HG03139 (cell line): ENCODE measurements at regions not wholly inside any gene's neighbourhood (a gene's known extent, or its start where the extent isn't known, plus 50 kb on each side); places are given as distances from the start of the nearest gene placed in this dataset.

Experiments used
- ATAC-seq: cut with Tn5 transposase; IDR thresholded peaks from one replicate; pipeline ENCODE4 v1.9.1; 2021; ENCODE audit not compliant: unreplicated experiment

DNA sequence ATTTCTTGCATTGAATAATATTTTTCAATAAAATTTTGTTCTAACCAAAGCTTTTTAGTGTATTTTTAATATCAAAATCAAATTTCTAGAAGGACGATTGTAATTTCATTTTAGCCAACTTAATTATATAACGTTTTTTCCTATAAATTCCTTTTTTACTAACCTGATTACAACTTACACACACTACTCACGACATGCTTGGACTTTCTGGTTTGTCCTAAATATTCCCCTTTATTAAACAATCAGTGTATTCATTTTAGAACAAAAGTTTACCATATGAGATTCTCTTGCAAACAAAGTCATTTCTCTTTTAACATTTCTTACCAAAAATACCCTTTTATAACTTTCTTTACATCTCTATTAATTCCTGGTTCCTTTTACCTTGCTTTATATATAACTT lies 173.7 kb downstream of the PWWP3B start:
- ATAC-seq: no peak

DNA sequence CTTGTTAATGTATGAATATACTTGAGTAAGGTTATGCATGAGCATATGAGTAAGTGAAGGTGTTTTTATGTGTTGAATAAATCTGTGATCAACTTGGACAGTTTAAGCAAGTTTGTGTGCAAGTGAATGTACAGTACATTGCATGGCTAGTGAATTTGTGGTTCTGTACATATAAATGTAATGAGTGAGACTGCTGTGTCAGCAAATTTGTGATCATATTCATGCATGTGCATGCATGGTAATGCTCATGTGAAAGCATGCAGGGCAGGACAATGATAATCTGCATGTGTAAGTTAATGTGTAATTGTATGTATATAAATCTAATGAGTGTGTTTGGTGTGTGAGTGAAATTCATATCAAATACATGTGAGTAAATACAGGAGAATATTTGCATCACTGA lies 188.5 kb downstream of the PWWP3B start:
- no peak for ATAC-seq

DNA sequence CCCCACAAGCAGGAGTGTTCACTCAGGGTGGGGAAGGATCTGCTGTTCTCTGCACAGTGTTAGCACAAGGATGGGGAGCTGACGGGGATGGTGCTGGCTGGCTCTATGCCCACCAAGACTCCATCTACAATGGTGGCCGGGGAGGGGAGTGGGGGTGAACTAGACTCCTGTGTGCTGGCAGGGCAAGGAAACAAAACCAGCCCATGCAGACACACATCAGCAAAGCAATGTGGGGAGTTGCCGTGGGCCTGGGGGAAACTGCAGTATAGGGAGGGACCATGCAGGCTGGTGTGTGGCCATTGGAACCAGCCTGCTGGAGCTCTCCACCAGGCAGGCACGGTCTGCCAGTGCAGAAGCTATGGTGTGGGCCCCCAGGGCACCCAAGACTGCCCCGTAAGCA lies 195.1 kb downstream of the PWWP3B start:
- no peak for ATAC-seq

DNA sequence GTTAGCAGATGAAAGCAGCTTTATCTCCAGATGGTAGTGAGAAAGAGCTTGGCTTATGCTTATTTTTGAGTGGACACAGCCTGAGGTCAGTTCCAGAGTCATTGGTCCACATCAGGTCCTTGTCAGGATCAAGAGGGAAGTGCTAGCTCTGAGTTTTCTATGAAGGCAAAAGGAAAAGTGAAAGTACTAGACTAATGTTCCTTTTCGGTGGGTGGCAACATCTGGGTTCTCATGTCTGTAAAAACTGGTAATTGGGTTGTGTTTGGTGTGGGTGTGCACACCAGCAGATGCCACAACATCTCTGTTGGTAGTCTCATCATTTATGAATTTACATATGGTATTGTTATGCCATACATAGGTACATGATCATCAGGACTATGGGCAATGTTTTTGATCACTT lies 210.5 kb downstream of the PWWP3B start:
- no peak for ATAC-seq

DNA sequence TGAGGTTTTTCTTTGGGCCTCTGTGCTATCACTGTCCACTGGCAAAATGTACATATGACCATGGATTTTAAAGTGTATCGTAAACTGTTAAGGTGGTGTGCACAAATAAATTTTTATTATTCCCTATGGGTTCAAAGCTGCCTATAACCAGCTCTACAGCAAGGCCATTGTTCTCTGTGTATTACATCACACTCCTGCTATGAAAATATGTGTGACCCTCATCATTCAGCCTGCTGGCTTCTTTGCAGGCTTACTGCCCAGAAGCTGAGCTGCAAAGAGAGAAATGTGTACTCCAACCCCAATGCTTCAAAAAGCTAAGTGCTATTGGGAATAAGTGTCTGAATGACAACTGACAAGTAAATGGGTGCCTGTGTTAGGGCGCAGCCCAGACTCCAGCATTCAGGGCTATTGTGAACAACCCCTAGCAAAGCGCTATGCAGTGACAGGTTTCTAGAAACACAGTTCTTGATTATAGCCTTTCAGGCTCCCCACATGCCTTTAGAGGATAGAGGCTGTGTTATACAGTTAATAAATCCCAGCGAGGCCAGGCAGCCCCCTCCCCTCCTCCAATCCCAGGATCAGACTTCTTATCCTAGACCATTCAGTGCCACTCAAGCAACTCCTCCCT lies 220.4 kb upstream of the RADX start:
- no peak for ATAC-seq

DNA sequence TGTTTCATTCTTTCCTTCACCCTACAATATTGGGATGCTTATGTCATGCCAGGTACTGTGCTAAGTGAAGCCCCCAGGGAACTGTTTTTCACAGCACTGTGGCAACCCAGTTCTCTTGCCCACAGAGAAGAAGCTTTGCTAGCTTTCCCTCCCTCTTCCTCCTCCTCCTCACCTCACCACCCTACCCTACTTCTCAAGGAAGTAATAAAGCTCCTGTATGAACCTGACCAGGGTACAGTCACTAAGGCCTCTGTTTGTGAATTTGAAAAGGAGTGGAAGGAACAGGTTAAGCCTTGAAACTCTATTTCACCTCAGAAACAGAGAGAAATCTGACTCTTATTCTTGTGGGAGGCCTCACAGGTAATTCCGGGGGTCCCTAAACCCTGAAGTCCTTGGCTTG lies 219.4 kb upstream of the RADX start:
- no peak for ATAC-seq

DNA sequence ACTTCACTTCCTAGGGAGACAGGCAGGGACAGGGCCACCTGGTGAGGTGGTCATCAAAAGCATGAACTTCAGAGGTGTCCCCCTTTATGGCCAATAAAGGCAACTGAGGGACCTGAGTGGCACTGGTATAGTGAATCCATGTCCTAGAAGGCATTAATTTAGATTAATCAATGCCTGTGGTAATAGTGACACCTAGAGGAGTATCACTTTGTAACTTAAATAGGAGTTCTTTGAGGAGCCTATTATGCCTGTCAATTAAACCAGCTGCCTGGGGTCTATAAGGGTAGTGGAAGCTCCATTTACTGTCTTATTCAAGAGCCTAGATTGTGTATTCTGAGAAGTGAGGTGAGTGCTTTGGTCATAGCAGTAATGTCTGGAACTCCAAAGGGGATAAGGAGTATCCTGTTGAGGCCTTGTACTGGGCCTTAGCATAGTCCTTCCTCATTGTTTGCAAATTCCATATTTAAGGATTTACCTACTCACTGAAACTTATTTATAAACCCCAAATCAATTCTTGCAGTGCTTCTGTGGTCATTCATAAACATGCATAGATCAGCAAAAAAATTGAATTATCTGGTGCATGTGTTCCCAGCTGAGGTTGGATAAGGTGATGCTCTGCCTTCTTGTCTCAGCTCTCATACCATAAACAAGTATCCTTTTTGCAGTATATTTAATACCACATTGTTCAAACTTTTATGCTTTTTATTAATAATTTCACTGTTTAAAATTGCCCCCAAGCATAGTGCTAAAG lies 213.8 kb upstream of the RADX start:
- no peak for ATAC-seq

DNA sequence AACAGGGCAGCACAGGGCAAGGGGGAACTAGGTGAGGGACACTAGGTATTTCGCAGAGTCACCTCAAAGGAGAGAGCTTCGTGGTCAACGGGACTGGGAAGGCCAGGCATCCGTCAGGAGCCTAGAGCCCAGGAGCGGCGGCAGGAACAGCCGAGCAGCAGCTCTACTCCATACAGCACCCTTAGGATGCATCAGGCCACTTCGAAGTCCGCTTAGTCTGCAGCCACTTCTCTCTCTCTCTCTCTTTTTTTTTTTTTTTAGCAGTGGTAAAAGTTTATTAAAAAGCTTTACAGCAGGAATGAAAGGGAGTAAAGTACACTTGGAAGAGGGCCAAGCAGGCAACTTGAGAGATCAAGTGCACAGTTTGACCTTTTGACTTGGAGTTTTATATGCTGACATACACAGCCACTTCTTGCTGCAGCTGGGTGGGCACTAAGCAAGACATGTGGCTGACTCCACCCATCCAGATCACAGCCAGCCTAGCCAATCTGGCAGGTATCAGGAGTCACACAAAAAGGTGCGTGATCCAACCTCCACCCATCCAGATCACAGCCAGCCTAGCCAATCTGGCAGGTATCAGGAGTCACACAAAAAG lies 209.7 kb upstream of the RADX start:
- ATAC-seq: no peak

DNA sequence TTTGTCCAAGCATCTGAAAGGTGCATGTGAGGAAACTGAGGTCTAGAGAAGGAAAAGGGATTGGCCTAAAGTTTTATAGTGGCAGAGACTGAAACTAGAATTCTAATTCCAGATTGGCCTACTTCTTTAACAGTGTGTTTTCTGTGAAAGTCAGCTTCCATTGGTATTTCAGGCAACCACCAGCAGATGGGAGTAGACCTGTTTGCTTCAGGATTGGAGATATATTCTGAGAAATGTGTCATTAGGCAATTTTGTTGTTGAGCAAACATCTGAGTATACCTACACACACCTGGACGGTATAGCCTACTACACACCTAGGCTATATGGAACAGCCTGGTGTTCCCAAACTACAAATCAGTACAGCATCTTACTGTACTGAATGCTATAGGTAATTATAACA lies 207.3 kb upstream of the RADX start:
- ATAC-seq: no peak

DNA sequence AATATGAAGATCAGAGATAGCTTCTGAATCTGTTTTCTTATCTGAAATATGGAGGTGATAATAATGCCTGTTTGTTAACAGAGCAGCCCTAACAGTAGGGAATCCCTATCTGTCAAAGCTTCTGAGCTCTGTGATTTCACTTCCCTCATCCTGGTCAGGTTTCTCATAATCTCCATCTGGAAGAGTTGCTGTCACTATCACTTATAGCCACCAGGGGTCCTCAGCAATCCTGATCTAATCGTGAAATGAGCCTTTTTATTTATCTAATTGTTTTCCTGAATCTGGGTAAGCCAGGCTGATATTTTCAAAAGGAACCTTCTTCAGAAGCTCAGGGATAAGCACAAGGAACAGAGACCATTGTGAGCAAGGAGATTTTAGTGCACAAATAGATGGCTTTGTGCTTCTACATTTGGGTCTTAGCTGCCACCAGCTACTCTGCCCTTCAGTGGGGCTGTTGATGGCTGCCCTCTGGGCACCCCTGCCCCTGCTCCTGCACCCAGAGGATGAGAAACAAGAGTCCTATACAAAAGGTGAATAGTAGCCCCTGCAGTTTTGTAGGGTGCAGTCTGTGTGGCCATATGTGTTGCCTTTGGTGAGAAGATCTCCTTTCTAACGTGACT lies 196.4 kb upstream of the RADX start:
- peak; percentile 58 for ATAC-seq

DNA sequence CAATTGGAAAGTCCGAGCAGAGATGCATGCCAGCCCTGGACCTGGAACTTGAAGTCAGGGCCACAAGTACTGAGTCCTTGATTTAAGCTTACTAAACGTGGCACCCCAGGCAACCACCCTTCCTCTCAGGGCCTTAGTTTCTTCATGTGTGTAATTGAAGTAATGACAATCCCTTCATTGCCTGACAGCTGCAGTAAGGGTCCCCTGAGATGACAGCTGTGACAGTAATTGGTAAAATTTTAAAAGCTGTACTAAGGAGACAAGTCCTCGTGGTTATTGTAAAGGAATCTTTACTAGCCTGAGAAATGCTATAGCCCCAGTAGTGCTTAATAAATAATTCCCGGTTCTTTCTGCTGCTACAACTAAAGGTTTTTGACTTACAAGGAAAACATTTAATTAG lies 175.1 kb upstream of the RADX start:
- ATAC-seq: no peak

DNA sequence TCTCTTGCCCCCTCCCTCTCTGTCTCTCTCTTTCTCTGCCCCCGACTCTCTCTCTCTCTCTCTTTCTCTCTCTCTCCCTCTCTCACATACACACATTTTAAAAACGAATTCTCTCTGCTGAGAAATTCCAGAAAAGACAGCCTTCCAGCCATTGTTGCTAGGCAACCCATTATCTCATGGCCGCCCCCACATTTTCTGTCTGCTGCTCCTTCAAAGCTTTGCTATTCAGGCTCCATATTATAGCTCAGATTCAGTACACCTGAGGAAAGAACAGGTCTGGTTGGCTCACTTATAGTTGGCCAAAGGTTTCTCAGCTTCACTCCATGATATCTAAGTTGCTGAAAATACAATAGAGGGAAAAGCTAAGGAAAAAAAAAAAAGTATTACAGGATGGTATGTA lies 174.4 kb upstream of the RADX start:
- no peak for ATAC-seq

DNA sequence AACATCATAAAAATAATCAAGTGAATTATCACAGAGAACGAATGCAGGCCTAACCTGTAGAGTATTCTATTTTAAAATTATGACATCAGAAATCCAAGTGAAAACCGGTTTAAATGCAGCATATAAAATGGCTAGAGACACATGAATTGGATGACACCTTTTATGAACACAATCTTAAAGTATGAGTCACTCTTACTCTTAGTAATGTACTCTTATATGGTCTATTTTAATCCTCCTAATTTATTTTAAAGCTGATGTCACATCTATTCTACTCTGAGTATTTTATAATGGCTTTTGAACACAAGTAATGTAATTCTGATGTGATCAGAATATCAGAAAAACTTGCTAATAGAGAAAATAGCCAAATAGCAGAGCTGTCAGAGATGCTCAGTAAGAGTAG lies 161.4 kb upstream of the RADX start:
- ATAC-seq: no peak

DNA sequence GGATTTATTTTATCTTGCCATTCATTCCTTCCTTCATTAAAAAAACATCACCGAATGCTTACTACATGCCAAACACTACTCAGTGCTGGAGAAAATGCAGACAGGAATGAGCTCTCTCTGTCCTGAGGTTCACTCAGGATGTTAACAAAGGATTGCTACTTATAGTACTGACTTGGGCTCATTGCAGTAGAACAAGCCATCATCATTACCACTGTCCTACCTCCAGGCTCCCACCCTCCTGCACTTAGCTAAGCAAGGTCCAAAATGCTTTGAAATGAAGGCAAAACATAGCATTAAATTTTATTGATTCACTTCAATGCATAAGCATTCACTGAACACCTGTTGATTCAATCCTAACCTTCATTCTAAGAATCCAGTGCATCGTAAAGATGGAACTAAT lies 159.8 kb upstream of the RADX start:
- no peak for ATAC-seq

DNA sequence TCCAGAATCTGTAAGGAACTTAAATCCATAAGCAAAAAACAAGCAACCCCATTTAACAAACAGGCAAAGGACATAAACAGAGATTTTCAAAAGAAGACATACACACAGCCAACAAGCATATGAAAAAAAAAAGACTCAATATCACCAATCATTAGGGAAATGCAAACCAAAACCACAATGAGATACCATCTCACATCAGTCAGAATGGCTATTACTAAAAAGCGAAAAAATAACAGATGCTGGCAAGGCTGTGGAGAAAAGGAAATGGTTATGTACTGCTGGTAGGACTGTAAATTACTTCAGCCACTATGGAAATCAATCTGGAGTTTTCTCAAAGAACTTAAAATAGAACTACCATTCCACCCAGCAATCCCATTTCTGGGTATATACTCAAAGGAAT lies 156.8 kb upstream of the RADX start:
- ATAC-seq: no peak

DNA sequence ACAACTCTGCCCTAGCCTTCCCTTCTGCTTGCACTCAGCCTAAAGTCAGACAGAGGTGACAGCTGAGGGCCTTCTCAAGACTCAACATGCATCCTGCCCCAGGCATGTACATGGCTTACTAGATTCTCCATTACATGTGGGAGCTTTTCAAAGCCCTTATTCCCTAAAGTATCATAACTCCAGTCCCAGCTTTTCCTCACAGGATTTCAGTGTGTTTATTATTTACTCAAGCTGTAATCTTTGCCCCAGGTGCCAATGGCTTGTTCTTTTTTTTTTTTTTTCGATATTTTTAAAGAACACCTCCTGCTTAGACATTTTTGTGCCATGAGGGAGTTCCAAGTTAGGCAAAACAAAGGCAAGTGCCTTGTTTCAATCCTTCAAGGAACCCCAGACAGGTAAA lies 154.0 kb upstream of the RADX start:
- ATAC-seq: no peak

DNA sequence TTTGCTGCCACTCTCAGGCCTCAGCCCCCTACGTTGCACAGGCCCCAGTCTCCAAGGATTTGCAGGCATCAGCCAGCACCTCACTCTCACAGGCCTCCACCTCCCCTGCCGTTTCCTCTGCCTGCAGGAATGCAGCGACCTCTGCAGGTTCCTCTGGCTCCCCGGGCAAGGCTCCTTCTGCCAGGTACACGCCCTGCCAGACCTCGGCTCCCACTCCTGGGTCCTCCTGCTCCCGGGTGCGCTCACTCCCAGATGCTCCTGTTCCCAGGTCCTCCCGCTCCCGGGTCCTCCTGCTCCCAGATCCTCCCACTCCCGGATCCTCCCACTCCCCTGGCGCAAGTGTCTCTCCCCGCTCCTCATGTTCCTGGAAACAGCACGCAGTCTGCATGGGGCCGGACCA lies 144.4 kb upstream of the RADX start:
- ATAC-seq: no peak

DNA sequence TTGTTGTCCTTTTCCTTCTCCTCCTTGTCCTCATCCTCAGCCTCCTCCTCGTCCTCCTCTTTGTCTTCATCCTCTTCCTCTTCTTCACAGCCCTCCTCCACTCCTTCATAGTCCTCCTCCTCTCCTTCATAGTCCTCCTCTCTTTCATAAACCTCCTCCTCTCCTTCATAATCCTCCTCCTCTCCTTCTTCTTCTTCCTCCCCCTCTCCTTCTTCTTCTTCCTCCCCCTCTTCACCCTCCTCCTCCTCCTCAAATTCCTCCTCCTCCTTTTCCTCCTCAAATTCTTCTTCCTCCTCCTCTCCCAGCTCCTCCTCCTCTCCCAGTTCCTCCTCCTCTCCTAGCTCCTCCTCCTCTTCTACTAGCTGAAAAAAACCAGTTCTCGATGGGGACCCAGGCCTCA lies 143.8 kb upstream of the RADX start:
- ATAC-seq: no peak

DNA sequence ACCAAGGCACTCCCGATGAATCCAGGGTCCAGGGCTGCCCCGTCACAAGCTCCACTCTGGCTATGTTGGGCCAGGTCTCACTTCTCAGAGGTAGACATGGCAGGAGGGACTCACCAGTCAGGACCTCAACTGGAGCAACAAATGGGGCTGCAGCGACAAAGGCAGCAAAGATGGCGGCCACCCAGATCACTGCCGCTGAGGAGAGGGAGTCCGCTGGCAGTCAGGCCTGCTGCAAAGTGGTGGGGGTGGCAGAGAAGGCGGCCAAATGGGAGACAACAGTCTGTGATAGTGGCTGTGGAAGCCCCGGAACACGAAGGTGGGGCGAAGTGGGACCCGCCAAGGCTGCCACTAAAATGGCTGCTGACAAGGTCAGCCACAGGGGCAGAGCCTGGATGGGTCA lies 143.3 kb upstream of the RADX start:
- ATAC-seq: no peak

DNA sequence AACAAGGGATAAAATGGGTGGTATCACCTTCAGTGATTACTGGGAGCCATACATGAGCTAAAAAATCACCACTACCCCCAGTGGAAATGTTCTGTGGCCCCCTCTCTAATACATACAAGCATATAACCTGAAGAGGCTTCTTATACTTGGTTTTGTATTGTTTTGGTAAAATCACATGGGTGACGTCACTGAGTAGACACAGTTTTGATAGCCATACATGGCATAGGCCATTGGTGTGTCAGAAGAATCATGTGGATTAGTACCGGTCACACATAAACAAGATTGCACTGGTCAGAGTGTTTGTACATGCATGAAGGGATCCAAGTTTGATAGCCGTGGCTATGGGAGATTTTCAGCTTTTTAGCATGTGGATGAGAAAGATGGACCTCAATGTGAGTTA lies 131.9 kb upstream of the RADX start:
- no peak for ATAC-seq

DNA sequence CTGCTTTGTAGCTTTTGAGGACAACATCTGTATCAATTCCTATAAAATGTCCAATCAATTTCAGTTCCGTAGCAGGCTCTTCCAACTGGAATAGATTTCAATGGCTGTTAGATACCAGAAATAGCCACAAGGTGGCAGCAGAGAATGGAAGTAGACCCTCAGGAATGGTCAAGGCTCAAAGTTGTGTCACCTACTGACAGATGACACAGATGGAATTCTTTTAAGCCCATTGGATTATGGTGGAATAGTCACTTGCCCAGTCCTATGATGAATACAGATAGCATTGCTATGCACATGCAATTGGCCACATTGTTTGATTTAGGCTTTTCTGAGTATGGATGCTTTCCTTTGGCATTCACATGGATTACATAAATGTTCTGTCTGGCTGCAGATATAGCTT lies 130.4 kb upstream of the RADX start:
- no peak for ATAC-seq

DNA sequence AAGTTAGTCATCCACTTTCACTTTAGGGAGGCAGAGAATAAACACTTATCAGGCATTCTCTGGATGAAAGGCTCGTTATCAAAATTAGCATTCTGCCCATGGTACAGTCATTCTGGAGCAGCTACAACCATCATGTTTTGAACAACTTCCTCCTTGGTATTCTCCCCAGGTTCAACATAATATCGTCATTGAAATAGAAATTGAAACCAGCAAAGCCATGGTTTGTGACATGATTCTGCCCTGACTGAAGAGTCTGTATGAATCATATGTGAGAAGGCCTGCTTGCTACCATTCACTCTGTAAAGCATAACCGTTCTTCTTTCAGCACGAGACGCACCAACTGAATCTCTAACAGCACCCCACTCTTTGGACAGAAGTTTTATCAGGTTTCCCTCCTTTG lies 127.5 kb upstream of the RADX start:
- peak; percentile 97 for ATAC-seq
